Duodenal mucosa (tissue), 2 donors: ENCODE measurements at regions not wholly inside any gene's neighbourhood (a gene's known extent, or its start where the extent isn't known, plus 50 kb on each side); places are given as distances from the start of the nearest gene placed in this dataset.

Experiments used
- H3K27ac ChIP-seq: one replicate; pipeline ENCODE4 v1.7.0; 2013; ENCODE audit warnings: low read depth, low read length
- H3K27me3 ChIP-seq, 2 donors: one replicate each; pipeline ENCODE4 v1.7.0; 2013; ENCODE audit warnings: low read length in 2 of 2, control low read depth in 1 of 2; ENCODE audit not compliant: insufficient read depth in 2 of 2, control insufficient read depth in 1 of 2
- H3K36me3 ChIP-seq, 2 donors: one replicate each; pipeline ENCODE4 v1.7.0; 2013; ENCODE audit warnings: low read length in 2 of 2, control low read depth in 1 of 2; ENCODE audit not compliant: insufficient read depth in 2 of 2, control insufficient read depth in 1 of 2
- H3K4me1 ChIP-seq, 2 donors: one replicate each; pipeline ENCODE4 v1.7.0; 2013; ENCODE audit warnings: low read length in 2 of 2, control low read depth in 1 of 2; ENCODE audit not compliant: insufficient read depth in 2 of 2, control insufficient read depth in 1 of 2
- H3K4me3 ChIP-seq, 2 donors: one replicate each; pipeline ENCODE4 v1.7.0; 2013; ENCODE audit warnings: low read length in 2 of 2, low read depth in 1 of 2
- H3K9ac ChIP-seq, 2 donors: one replicate each; pipeline ENCODE4 v1.7.0; 2013; ENCODE audit warnings: low read length in 2 of 2, low read depth in 1 of 2
- H3K9me3 ChIP-seq, 2 donors: one replicate each; pipeline ENCODE4 v1.7.0; 2013; ENCODE audit warnings: low read length in 2 of 2, control low read depth in 1 of 2; ENCODE audit not compliant: control insufficient read depth in 1 of 2

DNA sequence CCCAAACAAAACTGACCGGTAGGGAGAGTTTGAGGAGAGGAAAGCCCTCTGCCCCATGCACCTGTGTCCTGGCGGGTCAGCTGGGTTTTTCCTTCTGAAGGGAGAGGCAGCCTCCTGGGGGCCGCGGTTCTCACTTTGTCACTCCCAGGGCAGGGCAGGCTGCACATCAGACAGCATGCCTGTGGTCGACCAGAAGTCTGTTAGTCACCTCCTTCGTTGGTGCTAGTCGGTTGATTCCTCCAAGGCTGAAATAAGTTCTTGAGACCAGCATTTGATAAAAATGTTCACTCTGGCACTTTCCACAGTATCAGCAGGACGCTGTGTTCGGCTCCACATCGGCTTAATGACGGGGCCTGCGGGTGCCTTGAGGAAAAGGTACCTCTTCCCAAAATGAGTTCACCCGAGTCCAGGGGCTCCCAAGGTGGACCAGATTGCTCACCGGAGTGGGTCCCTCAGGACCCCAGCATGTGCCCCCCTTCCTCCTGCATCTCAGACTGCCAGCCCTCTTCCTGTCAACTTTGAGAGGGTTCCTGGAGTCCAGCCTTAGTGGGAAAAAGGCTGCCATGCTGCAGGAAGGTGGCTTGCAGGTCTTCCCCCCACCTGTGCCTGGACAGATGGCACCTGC lies 373.7 kb upstream of the B3GAT1 start:
- Histone ChIP-seq H3K27ac (no peak overlapping the region), H3K4me3 (no peak overlapping the region), H3K27me3 (peaks cover 0 to 4% of the 10 kb centered on the region in 2 donors), H3K36me3 (no peaks in the 10 kb centered on the region), H3K9me3 (no peaks in the 10 kb centered on the region), H3K9ac (no peak overlapping the region), H3K4me1 (no peaks in the 10 kb centered on the region)

DNA sequence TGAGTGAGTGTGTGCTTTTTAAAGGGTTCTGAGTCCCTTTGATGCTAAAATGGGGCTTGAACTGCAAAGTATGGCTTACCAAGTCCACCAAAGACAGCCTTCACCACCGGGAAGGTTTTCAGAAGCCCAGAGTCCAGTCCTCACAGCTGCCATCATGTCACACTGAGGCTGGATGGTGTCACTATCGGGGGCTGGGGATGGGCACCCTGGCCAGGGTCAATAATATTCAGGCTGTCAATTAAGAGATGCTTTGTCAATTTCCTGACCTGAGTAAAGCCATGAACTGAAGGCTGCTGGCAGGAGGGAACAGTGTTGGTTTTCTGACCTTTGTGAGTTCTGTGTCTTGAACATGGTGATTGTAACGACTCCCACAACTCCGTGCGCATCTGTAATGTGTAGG lies 373.0 kb upstream of the B3GAT1 start:
- Histone ChIP-seq H3K4me1 (no peaks in the 10 kb centered on the region), H3K4me3 (no peak overlapping the region), H3K27ac (no peak overlapping the region), H3K9me3 (no peaks in the 10 kb centered on the region), H3K9ac (no peak overlapping the region), H3K27me3 (peaks cover 0 to 3% of the 10 kb centered on the region in 2 donors), H3K36me3 (no peaks in the 10 kb centered on the region)

DNA sequence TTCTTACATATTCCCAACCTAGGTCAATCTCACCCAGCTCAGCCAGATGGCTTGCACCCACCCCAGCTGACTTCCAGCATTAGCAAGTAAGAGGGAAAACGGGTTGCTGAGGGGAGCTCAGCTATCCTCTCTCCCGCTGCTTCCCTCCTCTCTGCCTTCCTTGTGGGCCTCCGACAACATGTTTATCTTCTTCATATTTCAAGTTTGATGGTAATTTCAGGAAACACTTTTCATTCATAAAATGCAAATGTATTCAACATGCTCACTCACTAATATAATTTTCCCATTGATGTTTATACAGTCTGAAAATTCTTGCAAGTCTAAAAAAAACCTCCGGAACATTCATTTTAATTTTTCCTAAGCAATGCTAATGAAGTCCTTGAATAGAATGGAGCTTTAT lies 372.5 kb upstream of the B3GAT1 start:
- Histone ChIP-seq H3K9me3 (no peaks in the 10 kb centered on the region), H3K4me1 (no peaks in the 10 kb centered on the region), H3K9ac (no peak overlapping the region), H3K36me3 (no peaks in the 10 kb centered on the region), H3K27me3 (peaks cover 0 to 4% of the 10 kb centered on the region in 2 donors), H3K27ac (no peak overlapping the region), H3K4me3 (no peak overlapping the region)

DNA sequence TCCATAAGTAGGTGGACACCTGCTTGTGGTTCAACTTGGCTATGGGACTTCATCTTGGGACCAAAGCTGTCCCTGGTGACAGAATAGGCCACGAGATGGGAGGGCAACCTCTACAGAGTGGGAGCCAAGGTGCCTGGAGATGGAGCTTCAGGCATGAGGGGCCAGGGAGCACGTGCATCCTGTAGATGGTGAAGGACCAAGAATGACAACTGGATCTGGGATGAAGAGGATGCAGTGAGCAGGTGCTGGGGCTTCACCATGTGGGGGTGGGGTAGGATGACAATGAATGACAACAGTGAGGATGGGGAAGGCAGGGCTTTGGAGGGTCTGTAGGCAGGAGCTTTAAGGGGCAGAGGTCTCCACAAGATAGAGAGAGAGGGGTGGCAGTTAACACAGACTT lies 372.0 kb upstream of the B3GAT1 start:
- H3K4me1 ChIP-seq: no peaks in the 10 kb centered on the region
- no peak overlapping the region for H3K4me3 ChIP-seq
- H3K9ac ChIP-seq: no peak overlapping the region
- no peak overlapping the region for H3K27ac ChIP-seq
- H3K36me3 ChIP-seq: no peaks in the 10 kb centered on the region
- peaks cover 0 to 4% of the 10 kb centered on the region in 2 donors for H3K27me3 ChIP-seq
- no peaks in the 10 kb centered on the region for H3K9me3 ChIP-seq

DNA sequence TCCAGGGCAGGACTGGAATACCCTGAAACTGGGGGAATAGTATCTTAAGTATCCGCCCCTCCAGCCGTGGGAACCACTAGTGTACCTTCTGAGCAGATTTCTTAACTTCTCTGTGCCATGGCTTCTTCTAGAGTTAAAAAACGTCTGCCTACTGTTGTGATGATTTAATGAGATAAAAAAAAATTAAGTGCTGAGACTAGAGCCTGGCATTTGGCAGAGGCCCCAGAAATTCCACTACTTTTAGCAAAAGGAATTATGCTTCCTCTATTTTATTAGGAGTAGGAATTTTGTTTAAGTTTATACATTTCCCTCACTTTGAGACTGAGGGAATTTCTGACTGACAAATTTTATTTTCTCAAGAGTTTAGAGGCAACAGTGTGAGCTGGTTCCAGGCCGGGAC lies 371.2 kb upstream of the B3GAT1 start:
- H3K27ac ChIP-seq: no peak overlapping the region
- no peak overlapping the region for H3K9ac ChIP-seq
- no peaks in the 10 kb centered on the region for H3K4me1 ChIP-seq
- H3K36me3 ChIP-seq: no peaks in the 10 kb centered on the region
- H3K27me3 ChIP-seq: peaks cover 0 to 4% of the 10 kb centered on the region in 2 donors
- H3K9me3 ChIP-seq: no peaks in the 10 kb centered on the region
- no peak overlapping the region for H3K4me3 ChIP-seq

DNA sequence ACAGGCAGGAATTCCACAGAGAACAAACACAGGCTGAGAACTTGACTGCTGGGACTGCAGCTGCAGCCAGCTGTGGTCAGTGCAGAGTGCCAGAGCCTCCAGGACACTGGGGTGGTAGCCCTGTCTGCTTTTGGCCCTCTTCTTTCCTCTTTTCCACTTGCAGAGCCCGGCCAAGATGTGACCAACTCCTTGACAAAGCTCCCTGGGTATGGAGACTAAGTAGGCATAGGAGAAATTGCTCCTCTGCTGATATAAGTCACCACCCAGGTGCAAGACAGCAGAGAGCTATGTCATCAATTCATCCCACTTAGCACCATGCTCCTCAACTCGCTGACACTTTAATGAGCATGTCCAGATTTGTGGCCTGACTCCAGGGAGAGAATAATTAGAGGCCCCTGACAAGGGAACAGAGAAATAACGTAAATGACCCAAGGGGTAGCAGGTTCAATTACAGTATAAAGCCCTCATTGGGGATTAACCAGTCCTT lies 369.4 kb upstream of the B3GAT1 start:
- H3K9ac ChIP-seq: no peak overlapping the region
- H3K27me3 ChIP-seq: peaks cover 0 to 4% of the 10 kb centered on the region in 2 donors
- H3K36me3 ChIP-seq: no peaks in the 10 kb centered on the region
- H3K9me3 ChIP-seq: no peaks in the 10 kb centered on the region
- peaks cover 0 to 4% of the 10 kb centered on the region in 2 donors for H3K4me1 ChIP-seq
- no peak overlapping the region for H3K27ac ChIP-seq
- H3K4me3 ChIP-seq: no peak overlapping the region

DNA sequence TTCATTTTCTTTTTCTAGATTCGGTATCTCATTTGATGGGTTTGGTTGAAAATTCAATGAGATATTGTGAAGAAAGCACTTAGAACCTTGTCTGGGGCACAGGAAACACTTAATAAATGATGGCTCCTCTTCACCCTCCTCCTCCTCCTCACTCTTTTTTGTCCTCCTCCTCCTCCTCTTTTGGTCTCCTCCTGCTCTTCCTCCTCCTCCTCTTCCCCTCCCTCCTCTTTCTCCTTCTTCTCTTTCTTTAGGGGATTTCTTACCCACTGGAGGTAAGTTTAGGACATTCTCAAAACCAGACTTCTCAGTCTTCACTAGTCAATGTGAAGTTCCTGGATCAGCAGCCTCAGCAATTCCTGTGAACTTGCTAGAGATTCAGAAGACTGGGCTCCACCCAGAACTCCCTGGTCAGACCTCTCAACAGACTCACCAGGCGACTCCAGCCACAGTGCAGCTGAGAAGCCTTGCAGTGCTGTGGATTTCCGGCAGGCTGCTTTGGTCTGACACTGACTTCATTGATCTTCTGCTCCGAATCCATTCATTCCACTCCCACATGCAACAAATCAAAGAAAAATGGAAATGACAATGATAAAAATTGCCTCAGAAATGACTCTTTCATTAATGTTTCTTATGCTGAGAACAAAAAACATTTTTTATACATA lies 368.6 kb upstream of the B3GAT1 start:
- Histone ChIP-seq H3K36me3 (no peaks in the 10 kb centered on the region), H3K9ac (no peak overlapping the region), H3K4me1 (peaks cover 0 to 5% of the 10 kb centered on the region in 2 donors), H3K9me3 (no peaks in the 10 kb centered on the region), H3K27ac (no peak overlapping the region), H3K4me3 (no peak overlapping the region), H3K27me3 (peaks cover 0 to 4% of the 10 kb centered on the region in 2 donors)

DNA sequence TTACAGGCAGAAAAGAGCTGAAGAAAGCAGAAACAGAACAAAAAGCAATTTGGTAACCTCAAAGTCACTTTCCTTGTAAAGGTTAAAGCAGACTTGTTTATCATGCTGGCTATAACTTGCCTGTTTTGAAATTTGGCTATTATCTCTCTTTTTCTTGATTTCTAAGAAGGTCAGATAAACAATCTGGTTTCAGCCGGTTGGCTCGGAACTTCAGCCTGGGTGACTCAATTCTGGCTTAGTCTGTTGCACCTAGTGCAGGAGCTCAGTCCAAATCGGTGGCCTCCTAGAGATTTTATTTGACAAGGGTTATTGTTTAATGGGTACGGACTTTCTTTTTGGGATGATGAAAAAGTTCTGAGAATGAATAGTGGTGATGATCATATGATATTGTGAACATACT lies 367.1 kb upstream of the B3GAT1 start:
- Histone ChIP-seq H3K9ac (no peak overlapping the region), H3K9me3 (no peaks in the 10 kb centered on the region), H3K27me3 (peaks cover 0 to 4% of the 10 kb centered on the region in 2 donors), H3K4me1 (peaks cover 0 to 5% of the 10 kb centered on the region in 2 donors), H3K27ac (no peak overlapping the region), H3K4me3 (no peak overlapping the region), H3K36me3 (no peaks in the 10 kb centered on the region)

DNA sequence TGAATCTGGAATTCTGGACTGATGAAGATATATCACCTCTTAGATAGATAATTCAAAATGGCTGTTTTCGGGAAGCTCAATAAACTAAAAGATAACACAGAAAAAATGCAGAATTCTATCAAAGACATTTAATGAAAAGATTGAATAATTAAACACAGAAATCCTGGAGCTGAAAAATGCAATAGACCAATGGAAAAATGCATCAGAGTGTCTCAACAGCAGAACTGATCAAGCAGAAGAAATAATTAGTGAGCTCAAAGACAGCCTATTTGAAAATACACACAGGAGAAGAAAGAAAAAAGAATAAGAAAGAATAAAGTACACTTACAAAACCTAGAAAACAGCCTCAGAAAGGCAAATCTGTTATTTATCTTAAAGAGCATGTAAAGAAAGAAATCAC lies 356.4 kb upstream of the B3GAT1 start:
- Histone ChIP-seq H3K27ac (no peak overlapping the region), H3K27me3 (no peaks in the 10 kb centered on the region), H3K4me3 (no peak overlapping the region), H3K36me3 (no peaks in the 10 kb centered on the region), H3K4me1 (no peaks in the 10 kb centered on the region), H3K9ac (no peak overlapping the region), H3K9me3 (peaks cover 0 to 2% of the 10 kb centered on the region in 2 donors)

DNA sequence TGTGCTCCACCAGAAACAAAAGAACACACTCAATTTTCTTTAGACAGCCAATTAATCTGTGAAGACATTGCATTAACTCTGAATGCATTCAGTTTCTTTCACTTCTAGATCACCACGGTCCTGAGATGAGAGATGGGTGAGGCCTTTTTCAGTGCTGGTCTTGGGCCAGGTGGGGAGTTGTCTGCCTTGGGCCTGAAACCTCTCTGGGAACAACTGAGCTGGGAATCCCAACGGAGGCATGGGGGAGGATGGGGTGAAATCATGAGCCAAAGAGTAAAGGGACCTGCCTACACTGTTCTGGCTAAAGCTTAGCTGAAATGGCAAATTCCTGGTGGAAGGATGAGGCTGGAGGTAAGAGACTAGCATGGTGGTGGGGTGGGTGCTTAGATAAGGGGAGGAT lies 353.5 kb upstream of the B3GAT1 start:
- H3K9me3 ChIP-seq: peaks cover 0 to 2% of the 10 kb centered on the region in 2 donors
- H3K4me3 ChIP-seq: no peak overlapping the region
- no peaks in the 10 kb centered on the region for H3K27me3 ChIP-seq
- no peak overlapping the region for H3K9ac ChIP-seq
- H3K27ac ChIP-seq: no peak overlapping the region
- no peaks in the 10 kb centered on the region for H3K4me1 ChIP-seq
- H3K36me3 ChIP-seq: no peaks in the 10 kb centered on the region
